ENCODE measurements at regions not wholly inside any gene's neighbourhood (a gene's known extent, or its start where the extent isn't known, plus 50 kb on each side); places are given as distances from the start of the nearest gene placed in this dataset.

GRCh38 chr7:33712020-33712414, 193.3 kb upstream of the BMPER start:
- TF ChIP-seq PKNOX1 (IDR thresholded peaks at IDR 0.05) (no peak), HDGF (IDR thresholded peaks at IDR 0.05; ENCODE audit: borderline replicate concordance) (no peak), SP1 (IDR thresholded peaks at IDR 0.05) (no peak), FOXM1 (IDR thresholded peaks at IDR 0.05; ENCODE audit: borderline replicate concordance) (no peak), ELF4 (IDR thresholded peaks at IDR 0.05) (no peak), FOXK2 (IDR thresholded peaks at IDR 0.05) (no peak)
